NT2/D1 (cell line): ENCODE measurements at regions not wholly inside any gene's neighbourhood (a gene's known extent, or its start where the extent isn't known, plus 50 kb on each side); places are given as distances from the start of the nearest gene placed in this dataset.

ENCODE experiments used
- DNase-seq: peaks from one replicate; pipeline ENCODE4 v3.0.0-alpha.2; 2011; ENCODE audit warnings: low read depth, low spot score
- H3K27me3 ChIP-seq: 2 replicates; pipeline ENCODE4 v1.6.0; 2011; ENCODE audit warnings: mild to moderate bottlenecking; ENCODE audit not compliant: insufficient read length, insufficient read depth
- H3K36me3 ChIP-seq: 2 replicates; pipeline ENCODE4 v1.6.1; 2011; ENCODE audit warnings: mild to moderate bottlenecking, low read length, mixed read lengths; ENCODE audit not compliant: insufficient read depth, insufficient read length
- H3K4me1 ChIP-seq: 2 replicates; pipeline ENCODE4 v1.5.1; 2011; ENCODE audit not compliant: insufficient read depth, insufficient read length
- H3K4me3 ChIP-seq: 2 replicates; pipeline ENCODE4 v1.5.1; 2011; ENCODE audit warnings: low read depth; ENCODE audit not compliant: insufficient read length
- H3K9ac ChIP-seq: 2 replicates; pipeline ENCODE4 v1.6.0; 2011; ENCODE audit warnings: low read depth; ENCODE audit not compliant: insufficient read length
- H3K9me3 ChIP-seq: 2 replicates; pipeline ENCODE4 v1.5.1; 2011; ENCODE audit warnings: mild to moderate bottlenecking, low read length; ENCODE audit not compliant: insufficient read depth
- SUZ12 ChIP-seq: IDR thresholded peaks from 2 replicates; pipeline ENCODE4 v1.6.1; 2011; ENCODE audit not compliant: insufficient read length, insufficient read depth; ENCODE audit errors: extremely low read depth
- YY1 ChIP-seq: IDR thresholded peaks from 2 replicates; pipeline ENCODE4 v1.6.1; 2011; ENCODE audit not compliant: insufficient read length, insufficient read depth
- ZNF274 ChIP-seq: IDR thresholded peaks from 2 replicates; pipeline ENCODE4 v1.6.1; 2011; ENCODE audit warnings: mild to moderate bottlenecking, low read depth, low read length

- Histone ChIP-seq H3K4me1 (peaks cover 14% of the 10 kb centered on the region), H3K4me3 (no peak overlapping the region), H3K36me3 (no peaks in the 10 kb centered on the region), H3K9ac (no peak overlapping the region), H3K27me3 (no peaks in the 10 kb centered on the region), H3K9me3 (peaks cover 9% of the 10 kb centered on the region)
- TF ChIP-seq ZNF274: no peak
- TF ChIP-seq SUZ12: no peak
- no peak for TF ChIP-seq YY1
- DNase-seq: no peak
These were observed 70.5 kb upstream of the SPTLC1 start for GRCh38 chr9:92185681-92186080.

GRCh38 chr9:92185096-92185495 lies 69.9 kb upstream of the SPTLC1 start:
- Histone ChIP-seq H3K27me3 (no peaks in the 10 kb centered on the region), H3K4me1 (peaks cover 11% of the 10 kb centered on the region), H3K36me3 (no peaks in the 10 kb centered on the region), H3K9ac (no peak overlapping the region), H3K4me3 (no peak overlapping the region), H3K9me3 (peaks cover 9% of the 10 kb centered on the region)
- DNase-seq: no peak
- TF ChIP-seq YY1 (no peak), SUZ12 (no peak), ZNF274 (no peak)

GRCh38 chr9:92184041-92184564 lies 68.9 kb upstream of the SPTLC1 start:
- no peaks in the 10 kb centered on the region for H3K27me3 ChIP-seq
- TF ChIP-seq YY1 (no peak), ZNF274 (no peak), SUZ12 (no peak)
- H3K9me3 ChIP-seq: peaks cover 9% of the 10 kb centered on the region
- DNase-seq: no peak
- H3K4me1 ChIP-seq: peaks cover 9% of the 10 kb centered on the region
- no peak overlapping the region for H3K9ac ChIP-seq
- H3K36me3 ChIP-seq: no peaks in the 10 kb centered on the region
- no peak overlapping the region for H3K4me3 ChIP-seq

- Histone ChIP-seq H3K9me3 (peaks cover 9% of the 10 kb centered on the region), H3K4me1 (peaks cover 4% of the 10 kb centered on the region), H3K27me3 (no peaks in the 10 kb centered on the region), H3K36me3 (no peaks in the 10 kb centered on the region), H3K4me3 (no peak overlapping the region), H3K9ac (no peak overlapping the region)
- no peak for DNase-seq
- no peak for TF ChIP-seq ZNF274
- no peak for TF ChIP-seq SUZ12
- no peak for TF ChIP-seq YY1
These were observed 68.2 kb upstream of the SPTLC1 start for GRCh38 chr9:92183449-92183848.

- H3K36me3 ChIP-seq: no peaks in the 10 kb centered on the region
These were observed 66.1 kb upstream of the SPTLC1 start for GRCh38 chr9:92181296-92181695.

GRCh38 chr9:92180669-92181181 lies 65.5 kb upstream of the SPTLC1 start:
- Histone ChIP-seq H3K4me1 (no peaks in the 10 kb centered on the region), H3K36me3 (no peaks in the 10 kb centered on the region), H3K9ac (no peak overlapping the region), H3K9me3 (peaks cover 9% of the 10 kb centered on the region), H3K27me3 (no peaks in the 10 kb centered on the region), H3K4me3 (no peak overlapping the region)
- DNase-seq: no peak
- TF ChIP-seq SUZ12: no peak

More at GRCh38 chr9:92181296-92181695, 66.1 kb upstream of the SPTLC1 start:
- Histone ChIP-seq H3K4me1 (no peaks in the 10 kb centered on the region), H3K4me3 (no peak overlapping the region), H3K9me3 (peaks cover 9% of the 10 kb centered on the region), H3K9ac (no peak overlapping the region), H3K27me3 (no peaks in the 10 kb centered on the region)
- DNase-seq: no peak
- TF ChIP-seq SUZ12 (no peak), ZNF274 (no peak), YY1 (no peak)

GRCh38 chr9:92180002-92180400 lies 64.8 kb upstream of the SPTLC1 start:
- H3K27me3 ChIP-seq: no peaks in the 10 kb centered on the region
- DNase-seq: no peak
- no peaks in the 10 kb centered on the region for H3K4me1 ChIP-seq
- H3K36me3 ChIP-seq: no peaks in the 10 kb centered on the region
- H3K9me3 ChIP-seq: peaks cover 9% of the 10 kb centered on the region
- H3K4me3 ChIP-seq: no peak overlapping the region
- no peak for TF ChIP-seq YY1
- no peak for TF ChIP-seq SUZ12
- no peak for TF ChIP-seq ZNF274
- H3K9ac ChIP-seq: no peak overlapping the region

GRCh38 chr9:92179286-92180001 lies 64.2 kb upstream of the SPTLC1 start:
- Histone ChIP-seq H3K4me1 (no peaks in the 10 kb centered on the region), H3K9ac (no peak overlapping the region), H3K4me3 (no peak overlapping the region), H3K9me3 (peaks cover 9% of the 10 kb centered on the region), H3K36me3 (no peaks in the 10 kb centered on the region), H3K27me3 (no peaks in the 10 kb centered on the region)
- TF ChIP-seq SUZ12: no peak
- TF ChIP-seq YY1: no peak
- no peak for TF ChIP-seq ZNF274
- DNase-seq: no peak
